Uterus (tissue), 3 donors: ENCODE measurements at regions not wholly inside any gene's neighbourhood (a gene's known extent, or its start where the extent isn't known, plus 50 kb on each side); places are given as distances from the start of the nearest gene placed in this dataset.

Source experiments
- DNase-seq, 2 donors: peaks; one replicate each; pipeline ENCODE4 v3.0.0-alpha.2; 2019 to 2020
- H3K27ac ChIP-seq, 2 donors: fragments of 200-600 bp; sonication (generic); 1 replicate in 1 of 2; 2 replicates in 1 of 2; pipeline ENCODE4 v1.5.1; 2016 to 2018
- H3K27me3 ChIP-seq, 2 donors: fragments of 200-600 bp; sonication (generic); one replicate each; pipeline ENCODE4 v1.5.1; 2018 to 2019; ENCODE audit warnings: control low read depth in 1 of 2
- H3K36me3 ChIP-seq, 2 donors: fragments of 200-600 bp; sonication (generic); one replicate each; pipeline ENCODE4 v1.5.1; 2019; ENCODE audit warnings: control low read depth in 1 of 2
- H3K4me1 ChIP-seq, 2 donors: fragments of 200-600 bp; sonication (generic); one replicate each; pipeline ENCODE4 v1.5.1; 2018 to 2019; ENCODE audit warnings: control low read depth in 1 of 2
- H3K4me3 ChIP-seq, 2 donors: fragments of 200-600 bp; sonication (generic); 1 replicate in 1 of 2; 2 replicates in 1 of 2; pipeline ENCODE4 v1.5.1; 2018 to 2019; ENCODE audit warnings: mild to moderate bottlenecking in 1 of 2
- H3K9me3 ChIP-seq, 2 donors: fragments of 200-600 bp; sonication (generic); one replicate each; pipeline ENCODE4 v1.5.1; 2019; ENCODE audit warnings: control low read depth in 1 of 2
- CTCF ChIP-seq, 4 experiments: fragments of 200-600 bp in 2 of 4; fragments of 450-650 bp in 2 of 4; sonication (generic) in 2 of 4; IDR thresholded peaks; one replicate each; pipeline ENCODE4 v1.5.1; 2016 to 2019; ENCODE audit warnings: antibody characterized with exemption in 4 of 4, mild to moderate bottlenecking in 2 of 4, moderate library complexity in 1 of 4
- POLR2A ChIP-seq, 2 donors: fragments of 450-650 bp; IDR thresholded peaks; one replicate each; pipeline ENCODE4 v1.6.1; 2016; ENCODE audit warnings: antibody characterized with exemption in 2 of 2, mild to moderate bottlenecking in 1 of 2, moderate library complexity in 1 of 2
- intact Hi-C: fragments of 100-400 bp; cut with DNase I; formaldehyde crosslinking; loops from one replicate; pipeline ENCODE4 v1.15.1; 2023; ENCODE audit warnings: low total_unique reads
- donor health status: DM: yes; HTN: yes; CAD: no.

- Histone ChIP-seq H3K27me3 (no peaks in the 10 kb centered on the region), H3K4me3 (no peak overlapping the region), H3K36me3 (no peaks in the 10 kb centered on the region), H3K4me1 (no peaks in the 10 kb centered on the region), H3K9me3 (no peaks in the 10 kb centered on the region), H3K27ac (no peak overlapping the region)
- intact Hi-C loops = no loop called here
- DNase-seq = no peak
- TF ChIP-seq CTCF (IDR thresholded peaks at IDR 0.05) = no peak
- no peak for TF ChIP-seq POLR2A (IDR thresholded peaks at IDR 0.05)
Observed at GRCh38 chr2:48009256-48009655, 103.0 kb upstream of the FBXO11 start.

GRCh38 chr2:48015421-48015820 is 109.1 kb upstream of the FBXO11 start:
- intact Hi-C loops = no loop called here
- no peak overlapping the region for H3K27ac ChIP-seq
- H3K27me3 ChIP-seq = no peaks in the 10 kb centered on the region
- no peak for DNase-seq
- H3K4me1 ChIP-seq = no peaks in the 10 kb centered on the region
- TF ChIP-seq CTCF (IDR thresholded peaks at IDR 0.05) = no peak
- TF ChIP-seq POLR2A (IDR thresholded peaks at IDR 0.05) = no peak
- H3K36me3 ChIP-seq = no peaks in the 10 kb centered on the region
- no peak overlapping the region for H3K4me3 ChIP-seq
- H3K9me3 ChIP-seq = no peaks in the 10 kb centered on the region

DNA sequence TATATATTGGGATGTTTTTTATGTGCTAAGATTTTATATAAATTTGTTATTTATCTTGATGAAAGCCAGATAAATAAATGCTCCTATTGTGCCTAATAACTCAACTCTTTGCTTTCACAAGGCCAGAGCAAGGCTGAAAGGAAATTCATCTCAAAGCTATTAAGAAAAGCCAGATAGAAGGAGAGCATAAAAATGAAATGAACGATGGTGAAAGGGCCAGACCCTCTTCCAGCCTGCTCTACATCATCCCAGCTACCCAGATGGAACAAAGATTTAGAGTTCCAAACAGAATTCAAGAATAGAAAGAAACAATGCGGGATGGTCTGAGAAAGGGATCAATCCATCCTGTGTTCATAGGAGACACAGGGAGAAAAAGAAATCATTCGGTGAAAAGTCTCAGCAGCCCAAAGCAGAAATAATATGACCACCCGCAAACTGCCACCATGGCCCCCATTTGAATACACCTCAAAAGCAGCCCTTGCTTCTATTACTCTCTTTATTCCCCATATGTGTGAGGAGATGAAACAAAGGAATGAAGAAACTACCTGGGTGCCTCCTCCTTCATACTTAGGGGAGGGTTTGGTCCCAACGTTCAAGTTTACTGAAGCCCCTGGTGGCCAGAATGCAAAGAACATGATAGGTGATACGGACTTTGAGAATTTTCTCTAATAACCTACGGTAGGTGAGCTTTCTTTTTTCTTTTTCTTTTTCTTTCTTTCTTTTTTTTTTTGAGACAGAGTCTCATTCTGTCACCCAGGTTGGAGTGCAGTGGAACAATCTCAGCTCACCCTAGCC is 110.1 kb upstream of the FBXO11 start:
- no peaks in the 10 kb centered on the region for H3K27me3 ChIP-seq
- TF ChIP-seq POLR2A (IDR thresholded peaks at IDR 0.05) (no peak), CTCF (IDR thresholded peaks at IDR 0.05) (no peak)
- no peak for DNase-seq
- intact Hi-C loops = no loop called here
- no peak overlapping the region for H3K4me3 ChIP-seq
- H3K36me3 ChIP-seq = no peaks in the 10 kb centered on the region
- no peak overlapping the region for H3K27ac ChIP-seq
- H3K9me3 ChIP-seq = no peaks in the 10 kb centered on the region
- H3K4me1 ChIP-seq = no peaks in the 10 kb centered on the region

- H3K9me3 ChIP-seq = no peaks in the 10 kb centered on the region
Observed at GRCh38 chr2:48017136-48017535, 110.8 kb upstream of the FBXO11 start.

More at GRCh38 chr2:48017136-48017535, 110.8 kb upstream of the FBXO11 start:
- no peak for TF ChIP-seq POLR2A (IDR thresholded peaks at IDR 0.05)
- no peak for TF ChIP-seq CTCF (IDR thresholded peaks at IDR 0.05)
- Histone ChIP-seq H3K27ac (no peak overlapping the region), H3K27me3 (no peaks in the 10 kb centered on the region), H3K4me3 (no peak overlapping the region), H3K36me3 (no peaks in the 10 kb centered on the region), H3K4me1 (no peaks in the 10 kb centered on the region)
- no peak for DNase-seq
- intact Hi-C loops = no loop called here
